HFFc6 (cell line): ENCODE measurements at regions not wholly inside any gene's neighbourhood (a gene's known extent, or its start where the extent isn't known, plus 50 kb on each side); places are given as distances from the start of the nearest gene placed in this dataset.

Source experiments
- DNase-seq: peaks from one replicate; pipeline ENCODE4 v3.0.0-alpha.2; 2018
- H3K27ac Mint-ChIP-seq: 2 replicates; pipeline ENCODE4 v1.8.0; 2020; ENCODE audit warnings: mild to moderate bottlenecking, mixed read lengths
- H3K27me3 Mint-ChIP-seq: 2 replicates; pipeline ENCODE4 v1.8.0; 2021; ENCODE audit warnings: mild to moderate bottlenecking, moderate library complexity, mixed read lengths; ENCODE audit not compliant: insufficient read depth
- H3K36me3 Mint-ChIP-seq: 2 replicates; pipeline ENCODE4 v1.8.0; 2021; ENCODE audit warnings: low read depth, mixed read lengths
- H3K4me1 Mint-ChIP-seq: 2 replicates; pipeline ENCODE4 v1.8.0; 2020; ENCODE audit warnings: low read depth, mixed read lengths
- H3K4me3 Mint-ChIP-seq: 2 replicates; pipeline ENCODE4 v1.8.0; 2020; ENCODE audit warnings: mild to moderate bottlenecking, moderate library complexity, mixed read lengths
- H3K9me3 Mint-ChIP-seq: 2 replicates; pipeline ENCODE4 v1.8.0; 2020; ENCODE audit warnings: mild to moderate bottlenecking, mixed read lengths
- TF ChIP-seq, protein P1 (sequence below): fragments of 200-600 bp; sonication (generic); IDR thresholded peaks from 2 replicates; pipeline ENCODE4 v1.5.0; 2021; ENCODE audit warnings: antibody characterized with exemption, mild to moderate bottlenecking

DNA sequence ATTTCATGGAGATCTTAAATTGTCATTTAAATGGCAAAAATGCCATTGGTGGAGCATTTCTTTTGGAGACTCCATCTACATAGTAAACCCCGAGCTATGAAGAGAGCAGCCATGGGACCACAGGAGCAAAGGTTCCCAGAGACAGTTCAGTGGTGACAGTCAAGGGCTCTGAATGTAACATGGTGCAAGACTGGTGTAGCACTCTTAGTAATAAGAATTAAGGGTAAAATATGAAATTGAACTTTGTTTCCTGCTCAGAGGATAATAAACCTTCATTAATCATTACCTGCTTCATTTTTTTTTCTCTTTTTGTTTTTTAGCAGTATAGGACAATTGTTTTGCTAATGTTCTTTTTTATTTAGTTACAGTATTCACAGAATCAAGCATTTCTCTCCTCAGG is 717.5 kb upstream of the POM121L12 start:
- DNase-seq, result no peak
- no peaks in the 10 kb centered on the region for H3K36me3 Mint-ChIP-seq
- peaks cover 41% of the 10 kb centered on the region for H3K9me3 Mint-ChIP-seq
- H3K27ac Mint-ChIP-seq, result no peak overlapping the region
- no peak overlapping the region for H3K4me3 Mint-ChIP-seq
- H3K27me3 Mint-ChIP-seq, result no peaks in the 10 kb centered on the region
- H3K4me1 Mint-ChIP-seq, result no peaks in the 10 kb centered on the region
- TF ChIP-seq, protein P1, sequence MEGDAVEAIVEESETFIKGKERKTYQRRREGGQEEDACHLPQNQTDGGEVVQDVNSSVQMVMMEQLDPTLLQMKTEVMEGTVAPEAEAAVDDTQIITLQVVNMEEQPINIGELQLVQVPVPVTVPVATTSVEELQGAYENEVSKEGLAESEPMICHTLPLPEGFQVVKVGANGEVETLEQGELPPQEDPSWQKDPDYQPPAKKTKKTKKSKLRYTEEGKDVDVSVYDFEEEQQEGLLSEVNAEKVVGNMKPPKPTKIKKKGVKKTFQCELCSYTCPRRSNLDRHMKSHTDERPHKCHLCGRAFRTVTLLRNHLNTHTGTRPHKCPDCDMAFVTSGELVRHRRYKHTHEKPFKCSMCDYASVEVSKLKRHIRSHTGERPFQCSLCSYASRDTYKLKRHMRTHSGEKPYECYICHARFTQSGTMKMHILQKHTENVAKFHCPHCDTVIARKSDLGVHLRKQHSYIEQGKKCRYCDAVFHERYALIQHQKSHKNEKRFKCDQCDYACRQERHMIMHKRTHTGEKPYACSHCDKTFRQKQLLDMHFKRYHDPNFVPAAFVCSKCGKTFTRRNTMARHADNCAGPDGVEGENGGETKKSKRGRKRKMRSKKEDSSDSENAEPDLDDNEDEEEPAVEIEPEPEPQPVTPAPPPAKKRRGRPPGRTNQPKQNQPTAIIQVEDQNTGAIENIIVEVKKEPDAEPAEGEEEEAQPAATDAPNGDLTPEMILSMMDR, result no peak

DNA sequence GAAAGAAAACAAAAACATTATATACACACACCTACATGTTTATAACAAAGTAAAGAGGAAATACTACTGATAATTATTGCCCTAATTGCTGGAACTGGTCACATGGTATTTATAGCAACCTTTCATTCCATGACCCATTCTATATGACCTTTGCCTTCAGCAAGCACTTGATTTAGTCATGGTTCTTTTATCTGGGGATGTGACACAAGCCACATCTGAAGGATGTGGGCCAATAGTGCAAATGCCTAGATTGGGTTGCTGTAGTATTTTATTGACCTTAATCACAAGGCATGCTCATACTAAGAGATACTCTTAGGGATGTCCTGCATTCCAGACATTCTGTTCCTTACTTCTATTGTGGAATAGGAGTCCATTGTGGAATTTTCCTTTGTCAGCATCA is 723.5 kb upstream of the POM121L12 start:
- no peaks in the 10 kb centered on the region for H3K4me1 Mint-ChIP-seq
- H3K4me3 Mint-ChIP-seq, result no peak overlapping the region
- H3K36me3 Mint-ChIP-seq, result no peaks in the 10 kb centered on the region
- TF ChIP-seq, protein P1, result no peak
- DNase-seq, result no peak
- H3K9me3 Mint-ChIP-seq, result peaks cover 40% of the 10 kb centered on the region
- no peak overlapping the region for H3K27ac Mint-ChIP-seq
- peaks cover 2% of the 10 kb centered on the region; the same call in 1 of the 2 replicates for H3K27me3 Mint-ChIP-seq

DNA sequence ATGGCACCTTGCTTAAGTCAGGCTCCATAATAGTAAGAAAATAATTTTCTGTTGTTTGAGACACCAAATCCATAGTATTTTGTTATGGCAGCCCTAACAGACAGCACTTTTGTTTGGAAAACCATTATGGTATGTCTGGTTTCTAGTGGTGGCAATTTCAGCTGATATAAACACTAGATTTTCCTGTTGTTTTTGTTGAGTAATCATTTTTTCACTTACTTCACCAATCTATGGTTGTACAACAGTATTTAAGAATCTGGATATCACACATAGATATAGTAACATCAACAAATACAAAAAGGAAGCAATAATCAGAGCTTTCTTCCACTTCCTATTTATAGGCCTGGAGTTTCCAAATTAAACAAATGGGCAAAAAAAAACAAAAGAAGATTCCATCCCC is 725.8 kb upstream of the POM121L12 start:
- TF ChIP-seq, protein P1, result no peak
- Mint-ChIP-seq H3K9me3 (peaks cover 30% of the 10 kb centered on the region), H3K27ac (no peak overlapping the region), H3K4me3 (no peak overlapping the region), H3K36me3 (no peaks in the 10 kb centered on the region), H3K4me1 (no peaks in the 10 kb centered on the region), H3K27me3 (peaks cover 2% of the 10 kb centered on the region; the same call in 1 of the 2 replicates)
- no peak for DNase-seq

DNA sequence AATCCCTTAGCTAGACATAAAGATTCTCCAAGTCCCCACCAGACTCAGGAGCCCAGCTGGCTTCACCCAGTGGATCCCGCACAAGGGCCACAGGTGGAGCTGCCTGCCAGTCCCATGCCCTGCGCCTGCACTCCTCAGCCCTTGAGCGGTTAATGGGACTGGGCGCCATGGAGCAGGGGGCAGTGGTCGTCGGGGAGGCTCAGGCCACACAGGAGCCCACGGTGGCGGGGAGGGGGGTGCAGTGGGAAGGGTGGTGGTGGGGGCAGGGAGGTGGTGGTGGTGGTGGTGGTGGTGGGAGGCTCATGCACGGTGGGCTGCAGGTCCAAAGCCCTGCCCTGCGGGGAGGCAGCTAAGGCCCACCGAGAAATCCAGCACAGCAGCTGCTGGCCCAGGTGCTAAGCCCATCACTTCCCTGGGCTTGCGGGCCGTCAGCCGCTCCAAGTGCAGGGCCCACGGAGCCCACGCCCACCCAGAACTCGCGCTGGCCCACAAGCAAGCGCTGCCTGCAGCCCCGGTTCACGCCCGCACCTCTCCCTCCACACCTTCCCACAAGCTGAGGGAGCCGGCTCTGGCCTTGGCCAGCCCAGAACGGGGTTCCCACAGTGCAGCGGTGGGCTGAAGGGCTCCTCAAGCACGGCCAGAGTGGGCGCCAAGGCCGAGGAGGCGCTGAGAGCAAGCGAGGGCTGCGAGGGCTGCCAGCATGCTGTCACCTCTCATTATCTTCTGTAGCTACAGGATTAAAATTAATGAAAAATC is 732.5 kb upstream of the POM121L12 start:
- H3K4me1 Mint-ChIP-seq, result no peaks in the 10 kb centered on the region
- H3K27me3 Mint-ChIP-seq, result no peaks in the 10 kb centered on the region
- H3K36me3 Mint-ChIP-seq, result no peaks in the 10 kb centered on the region
- TF ChIP-seq, protein P1, result no peak
- H3K27ac Mint-ChIP-seq, result no peak overlapping the region
- no peak for DNase-seq
- peaks cover 17% of the 10 kb centered on the region for H3K9me3 Mint-ChIP-seq
- H3K4me3 Mint-ChIP-seq, result no peak overlapping the region

DNA sequence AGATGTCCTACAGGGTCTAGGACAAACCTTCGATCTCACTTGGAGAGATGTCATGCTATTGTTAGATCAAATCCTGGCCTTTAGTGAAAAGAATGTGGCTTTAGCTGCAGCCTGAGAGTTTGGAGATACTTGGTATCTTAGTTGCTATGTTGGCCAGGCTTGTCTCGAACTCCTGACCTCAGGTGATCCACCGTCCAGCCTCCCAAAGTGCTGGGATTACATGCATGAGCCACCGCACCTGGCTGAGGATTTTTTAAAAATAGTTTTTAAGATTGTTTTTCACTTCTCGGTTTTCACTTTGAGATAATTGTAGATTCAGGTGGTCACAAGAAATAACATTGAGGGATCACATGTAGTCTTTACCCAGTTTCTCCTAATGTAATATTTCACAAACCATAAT is 738.3 kb upstream of the POM121L12 start:
- Mint-ChIP-seq H3K36me3 (peaks cover 3% of the 10 kb centered on the region; the same call in 1 of the 2 replicates), H3K9me3 (peaks cover 42% of the 10 kb centered on the region), H3K27ac (no peak overlapping the region), H3K4me3 (no peak overlapping the region), H3K4me1 (no peaks in the 10 kb centered on the region), H3K27me3 (peaks cover 2% of the 10 kb centered on the region; the same call in 1 of the 2 replicates)
- no peak for DNase-seq
- TF ChIP-seq, protein P1, result no peak
